AG04449 (cell line): ENCODE measurements at regions not wholly inside any gene's neighbourhood (a gene's known extent, or its start where the extent isn't known, plus 50 kb on each side); places are given as distances from the start of the nearest gene placed in this dataset.
A peak's percentile ranks its signal among the peaks of the same experiment; 100 is the strongest.

Experiments
- CTCF ChIA-PET: fragments of 350-600 bp; formaldehyde crosslinking; extraction: SDS; loops from one replicate; lab custom pipeline; 2021; ENCODE audit warnings: antibody characterized with exemption; lab: Yijun Ruan, JAX
- POLR2A ChIA-PET: fragments of 400-600, 350-600 bp; formaldehyde crosslinking; extraction: SDS; loops from one replicate; lab custom pipeline; 2020; ENCODE audit warnings: antibody characterized with exemption, inconsistent platforms; lab: Yijun Ruan, JAX
- DNase-seq: peaks from one replicate; pipeline ENCODE4 v3.0.0-alpha.2; 2010; ENCODE audit warnings: low read depth, low spot score
- H3K4me3 ChIP-seq: 2 replicates; pipeline ENCODE4 v1.5.1; 2011; ENCODE audit warnings: low read depth, mild to moderate bottlenecking, control low read depth, low read length
- TF ChIP-seq, protein P1 (sequence below): IDR thresholded peaks from one replicate; pipeline ENCODE4 v1.5.1; 2011; ENCODE audit warnings: mild to moderate bottlenecking, moderate library complexity, low read length, control low read depth, inconsistent platforms; ENCODE audit not compliant: insufficient read depth; ENCODE audit errors: missing control alignments

DNA sequence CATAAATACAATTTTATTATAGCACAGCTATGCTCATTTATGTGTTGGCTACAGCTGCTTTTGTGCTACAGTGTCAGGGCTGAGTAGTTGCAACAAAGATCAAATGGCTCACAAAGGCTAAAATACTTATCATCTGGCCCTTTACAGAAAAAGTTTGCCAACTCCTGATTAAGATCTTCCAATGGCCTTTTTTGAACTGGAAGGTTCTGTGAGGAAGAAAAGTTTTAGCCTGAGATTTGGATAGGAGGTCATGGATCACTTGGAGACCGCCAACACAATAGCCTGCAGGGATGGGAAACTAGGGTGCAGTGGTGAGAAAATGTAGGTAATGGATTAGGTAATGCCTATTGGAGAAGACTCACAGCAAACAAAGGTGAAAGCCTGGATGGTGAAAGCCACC lies 169.8 kb downstream of the NOC3L start:
- CTCF ChIA-PET, result interaction anchor here (1.0 to 1.3 kb wide), 2 partner anchors 10 to 127 kb away, joined by 3 to 4 read pairs; no protein-coding TSS in a partner anchor
- DNase-seq, result no peak
- no peak overlapping the region for H3K4me3 ChIP-seq
- POLR2A ChIA-PET, result interaction anchor here (3.0 kb wide), 1 partner anchor 9 kb away, joined by 13 read pairs; no protein-coding TSS in a partner anchor
- TF ChIP-seq, protein P1, sequence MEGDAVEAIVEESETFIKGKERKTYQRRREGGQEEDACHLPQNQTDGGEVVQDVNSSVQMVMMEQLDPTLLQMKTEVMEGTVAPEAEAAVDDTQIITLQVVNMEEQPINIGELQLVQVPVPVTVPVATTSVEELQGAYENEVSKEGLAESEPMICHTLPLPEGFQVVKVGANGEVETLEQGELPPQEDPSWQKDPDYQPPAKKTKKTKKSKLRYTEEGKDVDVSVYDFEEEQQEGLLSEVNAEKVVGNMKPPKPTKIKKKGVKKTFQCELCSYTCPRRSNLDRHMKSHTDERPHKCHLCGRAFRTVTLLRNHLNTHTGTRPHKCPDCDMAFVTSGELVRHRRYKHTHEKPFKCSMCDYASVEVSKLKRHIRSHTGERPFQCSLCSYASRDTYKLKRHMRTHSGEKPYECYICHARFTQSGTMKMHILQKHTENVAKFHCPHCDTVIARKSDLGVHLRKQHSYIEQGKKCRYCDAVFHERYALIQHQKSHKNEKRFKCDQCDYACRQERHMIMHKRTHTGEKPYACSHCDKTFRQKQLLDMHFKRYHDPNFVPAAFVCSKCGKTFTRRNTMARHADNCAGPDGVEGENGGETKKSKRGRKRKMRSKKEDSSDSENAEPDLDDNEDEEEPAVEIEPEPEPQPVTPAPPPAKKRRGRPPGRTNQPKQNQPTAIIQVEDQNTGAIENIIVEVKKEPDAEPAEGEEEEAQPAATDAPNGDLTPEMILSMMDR, result no peak

DNA sequence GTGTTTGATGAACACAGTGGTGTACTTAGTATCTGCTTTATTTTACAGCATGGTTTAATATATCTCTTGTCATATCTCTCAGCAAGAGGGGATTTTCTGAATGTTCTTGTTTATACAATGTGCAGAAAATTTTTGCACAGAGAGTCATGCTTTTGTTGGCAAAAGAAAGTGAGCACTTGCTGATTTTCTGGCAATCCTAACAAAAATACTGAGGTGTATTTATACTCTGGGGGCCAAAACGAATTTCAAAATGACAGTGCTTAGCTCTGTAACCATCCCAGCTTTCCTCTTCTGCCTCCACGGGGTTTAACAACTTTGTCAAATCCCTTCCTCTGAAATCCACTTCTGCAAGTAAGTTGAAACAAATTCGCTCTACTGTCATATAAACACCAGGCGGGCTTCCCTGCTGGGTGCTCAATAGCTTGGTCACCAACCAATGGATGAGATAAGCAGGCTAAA lies 169.2 kb downstream of the NOC3L start:
- CTCF ChIA-PET, result interaction anchor here (1.3 kb wide), 1 partner anchor 126 kb away, joined by 3 read pairs; no protein-coding TSS in a partner anchor
- POLR2A ChIA-PET, result interaction anchor here (3.0 kb wide), 1 partner anchor 10 kb away, joined by 13 read pairs; no protein-coding TSS in a partner anchor
- TF ChIP-seq, protein P1, result no peak
- no peak overlapping the region for H3K4me3 ChIP-seq
- peak; percentile 45 for DNase-seq

DNA sequence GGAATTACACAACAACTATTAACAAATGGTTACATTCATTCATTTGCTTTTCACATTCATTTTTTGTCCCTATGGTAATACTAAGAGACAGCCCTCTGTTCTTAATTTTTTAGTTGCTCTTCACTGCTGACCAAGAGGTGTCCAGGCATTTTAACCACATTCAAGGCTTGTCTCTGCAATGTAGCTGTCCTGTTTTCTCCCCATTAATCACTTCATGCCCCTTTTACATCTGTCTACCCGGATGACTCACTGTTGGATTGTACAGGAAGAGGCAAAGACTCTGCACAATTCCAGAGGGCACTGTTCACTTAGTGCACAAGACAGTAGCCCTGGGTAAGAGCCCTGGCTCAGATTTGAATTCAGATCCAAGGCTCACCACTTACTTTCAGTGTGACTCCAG lies 168.5 kb downstream of the NOC3L start:
- TF ChIP-seq, protein P1, result peak; percentile 3
- ChIA-PET CTCF (interaction anchor here (1.3 kb wide), 1 partner anchor 125 kb away, joined by 3 read pairs; no protein-coding TSS in a partner anchor), POLR2A (interaction anchor here (3.0 kb wide), 1 partner anchor 11 kb away, joined by 13 read pairs; no protein-coding TSS in a partner anchor)
- DNase-seq, result no peak
- no peak overlapping the region for H3K4me3 ChIP-seq

DNA sequence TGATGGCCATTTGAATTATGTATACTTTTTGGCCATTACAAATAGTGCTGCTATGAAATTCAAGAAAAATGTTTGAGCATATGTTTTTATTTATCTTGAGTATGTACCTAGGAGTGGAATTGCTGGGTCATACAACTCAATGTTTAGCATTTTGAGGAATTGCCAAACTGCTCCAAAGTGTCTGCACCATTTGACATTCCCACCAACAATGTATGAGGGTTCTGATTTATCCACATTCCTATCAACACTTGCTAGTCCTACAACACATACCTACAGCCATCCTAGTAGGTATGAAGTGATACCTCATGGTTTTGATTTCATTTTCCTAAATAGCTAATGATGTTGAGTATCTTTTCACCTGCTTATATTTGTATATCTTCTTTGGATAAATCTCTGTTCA lies 165.5 kb downstream of the NOC3L start:
- TF ChIP-seq, protein P1, result no peak
- CTCF ChIA-PET, result no interaction called here
- POLR2A ChIA-PET, result no interaction called here
- H3K4me3 ChIP-seq, result no peak overlapping the region
- DNase-seq, result no peak

DNA sequence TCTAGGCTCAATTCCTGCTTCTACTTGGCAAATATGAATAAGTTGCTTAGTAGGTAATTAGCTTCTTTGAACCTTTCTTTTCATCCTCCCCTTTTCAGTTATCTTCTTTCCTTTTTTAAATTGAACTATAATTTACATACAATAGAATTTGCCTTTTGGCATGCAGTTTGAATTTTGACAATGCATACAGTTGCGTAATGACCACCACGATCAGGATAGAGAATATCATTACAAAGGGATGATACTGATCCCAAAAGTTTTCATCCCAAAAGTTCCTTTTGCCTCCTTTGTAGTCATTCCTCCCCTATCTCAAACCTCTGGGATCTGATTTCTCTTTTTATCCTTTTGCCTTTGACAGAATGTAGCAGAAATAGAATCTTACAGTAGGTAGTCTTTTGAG lies 164.4 kb downstream of the NOC3L start:
- DNase-seq, result no peak
- CTCF ChIA-PET, result interaction anchor here (0.6 to 1.4 kb wide), 2 partner anchors 72 to 122 kb away, joined by 3 read pairs; no protein-coding TSS in a partner anchor
- POLR2A ChIA-PET, result no interaction called here
- TF ChIP-seq, protein P1, result no peak
- H3K4me3 ChIP-seq, result no peak overlapping the region

DNA sequence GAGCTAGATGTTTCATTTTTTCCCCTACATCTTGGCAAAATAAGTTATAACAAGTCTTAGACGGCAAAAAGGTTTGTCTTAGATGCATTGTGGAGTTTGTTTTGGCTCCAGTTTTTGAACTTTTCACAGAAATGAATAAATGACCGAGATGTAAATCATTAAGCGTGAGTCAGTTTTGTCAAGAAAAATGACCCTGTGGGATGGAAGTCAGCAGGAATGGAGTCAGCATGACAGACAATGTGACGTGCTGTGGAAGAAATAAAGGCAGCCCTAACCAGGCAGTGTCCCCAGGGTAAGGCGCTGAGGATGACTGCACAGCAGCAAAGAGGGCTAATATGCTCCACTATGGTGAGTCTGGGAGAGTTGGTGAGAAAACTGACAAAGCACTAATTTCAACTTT lies 163.2 kb downstream of the NOC3L start:
- H3K4me3 ChIP-seq, result no peak overlapping the region
- TF ChIP-seq, protein P1, result no peak
- CTCF ChIA-PET, result interaction anchor here (1.0 to 1.4 kb wide), 2 partner anchors 120 to 123 kb away, joined by 3 read pairs; no protein-coding TSS in a partner anchor
- POLR2A ChIA-PET, result no interaction called here
- no peak for DNase-seq
